DLD1 (cell line): ENCODE measurements at regions not wholly inside any gene's neighbourhood (a gene's known extent, or its start where the extent isn't known, plus 50 kb on each side); places are given as distances from the start of the nearest gene placed in this dataset.

Experiments used
- in situ Hi-C: cut with HindIII; loops from 2 replicates; pipeline ENCODE4 v1.10.0; 2017; ENCODE audit warnings: low sequenced_read_pairs

GRCh38 chr13:111533900-111534683 is 213.7 kb downstream of the TEX29 start:
- in situ Hi-C loops = no loop called here

GRCh38 chr13:111534751-111535522 is 214.5 kb downstream of the TEX29 start:
- in situ Hi-C loops = no loop called here

- in situ Hi-C loops = no loop called here
These were observed 215.0 kb downstream of the TEX29 start for GRCh38 chr13:111535523-111535811.

- in situ Hi-C loops = no loop called here
These were observed 215.7 kb downstream of the TEX29 start for GRCh38 chr13:111536075-111536642.

GRCh38 chr13:111537115-111537728 is 216.8 kb downstream of the TEX29 start:
- in situ Hi-C loops = no loop called here

GRCh38 chr13:111537843-111538499 is 217.5 kb downstream of the TEX29 start:
- in situ Hi-C loops = no loop called here

GRCh38 chr13:111539252-111539651 is 218.8 kb downstream of the TEX29 start:
- in situ Hi-C loops = no loop called here

- in situ Hi-C loops = no loop called here
These were observed 219.5 kb downstream of the TEX29 start for GRCh38 chr13:111539791-111540446.

GRCh38 chr13:111540486-111540885 is 220.0 kb downstream of the TEX29 start:
- in situ Hi-C loops = no loop called here

- in situ Hi-C loops = no loop called here
These were observed 220.9 kb downstream of the TEX29 start for GRCh38 chr13:111541345-111541744.

GRCh38 chr13:111541752-111542529 is 221.5 kb downstream of the TEX29 start:
- in situ Hi-C loops = no loop called here

GRCh38 chr13:111542530-111543341 is 222.3 kb downstream of the TEX29 start:
- in situ Hi-C loops = no loop called here

GRCh38 chr13:111546921-111547675 is 226.7 kb downstream of the TEX29 start:
- in situ Hi-C loops = no loop called here

- in situ Hi-C loops = no loop called here
These were observed 227.4 kb downstream of the TEX29 start for GRCh38 chr13:111547726-111548273.

- in situ Hi-C loops = no loop called here
These were observed 227.9 kb downstream of the TEX29 start for GRCh38 chr13:111548301-111548700.

GRCh38 chr13:111548805-111549204 is 228.4 kb downstream of the TEX29 start:
- in situ Hi-C loops = no loop called here

GRCh38 chr13:111549464-111549863 is 229.0 kb downstream of the TEX29 start:
- in situ Hi-C loops = no loop called here

GRCh38 chr13:111550062-111550461 is 229.6 kb downstream of the TEX29 start:
- in situ Hi-C loops = no loop called here
